ENCODE measurements at regions not wholly inside any gene's neighbourhood (a gene's known extent, or its start where the extent isn't known, plus 50 kb on each side); places are given as distances from the start of the nearest gene placed in this dataset.

DNA sequence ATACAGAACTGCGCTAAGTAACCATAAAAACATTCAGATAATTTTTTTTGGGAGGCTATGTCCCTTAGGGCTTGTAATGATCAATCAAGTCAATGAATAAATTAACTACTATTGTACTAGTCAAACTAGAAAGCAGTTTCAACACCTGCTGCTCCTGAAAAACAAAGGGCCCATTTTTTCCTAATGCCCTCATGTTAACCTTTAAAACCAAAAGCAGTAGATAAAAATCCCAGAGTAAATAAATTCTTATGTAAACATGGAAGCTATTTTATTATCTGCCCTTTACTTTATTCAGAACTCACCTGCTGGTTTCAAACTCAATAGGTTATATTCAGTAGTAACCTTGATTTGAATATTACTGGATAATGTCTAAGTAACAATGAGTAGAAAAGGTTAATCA is 159.5 kb upstream of the STARD13 start:
- TF ChIP-seq, protein P1, sequence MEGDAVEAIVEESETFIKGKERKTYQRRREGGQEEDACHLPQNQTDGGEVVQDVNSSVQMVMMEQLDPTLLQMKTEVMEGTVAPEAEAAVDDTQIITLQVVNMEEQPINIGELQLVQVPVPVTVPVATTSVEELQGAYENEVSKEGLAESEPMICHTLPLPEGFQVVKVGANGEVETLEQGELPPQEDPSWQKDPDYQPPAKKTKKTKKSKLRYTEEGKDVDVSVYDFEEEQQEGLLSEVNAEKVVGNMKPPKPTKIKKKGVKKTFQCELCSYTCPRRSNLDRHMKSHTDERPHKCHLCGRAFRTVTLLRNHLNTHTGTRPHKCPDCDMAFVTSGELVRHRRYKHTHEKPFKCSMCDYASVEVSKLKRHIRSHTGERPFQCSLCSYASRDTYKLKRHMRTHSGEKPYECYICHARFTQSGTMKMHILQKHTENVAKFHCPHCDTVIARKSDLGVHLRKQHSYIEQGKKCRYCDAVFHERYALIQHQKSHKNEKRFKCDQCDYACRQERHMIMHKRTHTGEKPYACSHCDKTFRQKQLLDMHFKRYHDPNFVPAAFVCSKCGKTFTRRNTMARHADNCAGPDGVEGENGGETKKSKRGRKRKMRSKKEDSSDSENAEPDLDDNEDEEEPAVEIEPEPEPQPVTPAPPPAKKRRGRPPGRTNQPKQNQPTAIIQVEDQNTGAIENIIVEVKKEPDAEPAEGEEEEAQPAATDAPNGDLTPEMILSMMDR (IDR thresholded peaks at IDR 0.05; ENCODE audit: low read length): no peak
- TF ChIP-seq EZH2 (optimal IDR thresholded peaks at IDR 0.05; ENCODE audit: low read depth, low read length): no peak
